ENCODE measurements at regions not wholly inside any gene's neighbourhood (a gene's known extent, or its start where the extent isn't known, plus 50 kb on each side); places are given as distances from the start of the nearest gene placed in this dataset.

- no peak for TF ChIP-seq SRF (IDR thresholded peaks at IDR 0.05; ENCODE audit: low read depth)
- no peak for TF ChIP-seq EGR1 (IDR thresholded peaks at IDR 0.05; ENCODE audit: low read depth)
- no peak for TF ChIP-seq ZFX (IDR thresholded peaks at IDR 0.05)
- no peak for TF ChIP-seq JUND (IDR thresholded peaks at IDR 0.05)
- Histone ChIP-seq H3K9me2 (ENCODE audit: insufficient read depth) (no peaks in the 10 kb centered on the region), H3K27ac (ENCODE audit: low read depth, low read length) (no peak overlapping the region), H3K9ac (ENCODE audit: low read length) (no peak overlapping the region), H4K20me1 (ENCODE audit: insufficient read depth) (no peaks in the 10 kb centered on the region), H3K27me3 (ENCODE audit: insufficient read depth, low read length) (no peaks in the 10 kb centered on the region), H3K9me3 (ENCODE audit: control insufficient read depth in 1 of 2, insufficient read depth in 1 of 2, low read depth in 1 of 2, low read length in 2 of 2) (no peaks in the 10 kb centered on the region), H3K36me3 (ENCODE audit: control insufficient read depth in 1 of 2, insufficient read depth in 2 of 2, low read length in 2 of 2) (no peaks in the 10 kb centered on the region), H3K79me2 (ENCODE audit: insufficient read depth, low read length) (no peaks in the 10 kb centered on the region), H2AFZ (ENCODE audit: low read depth, low read length, poor library complexity, severe bottlenecking) (no peak overlapping the region), H3K4me2 (ENCODE audit: low read length) (no peak overlapping the region), H3K4me3 (replicated peaks in 1 of 2; ENCODE audit: low read depth in 1 of 2, low read length in 2 of 2) (no peak overlapping the region), H3K4me1 (ENCODE audit: control insufficient read depth in 1 of 2, insufficient read depth in 2 of 2, low read length in 2 of 2) (no peaks in the 10 kb centered on the region)
- ChIA-PET POLR2A (no interaction called here), CTCF (no interaction called here), RAD21 (ENCODE audit: low non-redundant PET in 1 of 2, low total read pairs in 2 of 2, uncharacterized antibody in 2 of 2, unreplicated experiment in 2 of 2) (no interaction called here)
- ATAC-seq (no peak), DNase-seq (ENCODE audit: low read depth, low spot score) (no peak)
- no TSS peak for BruUV-seq (replicated peaks)
- intact Hi-C loops (cut with micrococcal nuclease), result no loop called here
Observed at GRCh38 chr4:12207396-12207795, 778.7 kb upstream of the HS3ST1 start.

DNA sequence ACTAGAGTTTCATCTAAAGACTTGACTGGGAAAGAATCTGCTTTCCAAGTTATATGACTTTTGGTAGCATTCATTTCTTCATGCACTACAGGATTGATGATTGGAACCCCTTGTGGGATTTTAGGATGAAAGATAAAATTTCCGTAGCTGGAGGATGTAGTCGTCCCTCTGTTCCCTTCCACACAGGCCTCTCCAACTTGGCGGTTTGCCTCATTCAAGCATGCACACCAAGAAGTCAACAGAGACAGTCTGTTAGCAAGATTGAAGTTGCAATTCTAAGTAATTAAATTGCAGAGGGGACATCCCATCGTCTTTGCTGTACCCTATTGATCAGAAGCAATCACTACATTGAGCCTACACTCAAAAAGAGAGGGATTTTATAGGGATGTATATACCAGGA lies 777.4 kb upstream of the HS3ST1 start:
- DNase-seq (ENCODE audit: low read depth, low spot score), result no peak
- no peak overlapping the region for H3K27ac ChIP-seq (ENCODE audit: low read depth, low read length)
- H4K20me1 ChIP-seq (ENCODE audit: insufficient read depth), result no peaks in the 10 kb centered on the region
- ATAC-seq, result no peak
- intact Hi-C loops (cut with micrococcal nuclease), result no loop called here
- no peaks in the 10 kb centered on the region for H3K4me1 ChIP-seq (ENCODE audit: control insufficient read depth in 1 of 2, insufficient read depth in 2 of 2, low read length in 2 of 2)
- RAD21 ChIA-PET (ENCODE audit: low non-redundant PET in 1 of 2, low total read pairs in 2 of 2, uncharacterized antibody in 2 of 2, unreplicated experiment in 2 of 2), result no interaction called here
- H3K9me2 ChIP-seq (ENCODE audit: insufficient read depth), result no peaks in the 10 kb centered on the region
- H2AFZ ChIP-seq (ENCODE audit: low read depth, low read length, poor library complexity, severe bottlenecking), result no peak overlapping the region
- POLR2A ChIA-PET, result no interaction called here
- no peak overlapping the region for H3K4me2 ChIP-seq (ENCODE audit: low read length)
- no TSS peak for BruUV-seq (replicated peaks)
- no peaks in the 10 kb centered on the region for H3K79me2 ChIP-seq (ENCODE audit: insufficient read depth, low read length)
- H3K9me3 ChIP-seq (ENCODE audit: control insufficient read depth in 1 of 2, insufficient read depth in 1 of 2, low read depth in 1 of 2, low read length in 2 of 2), result no peaks in the 10 kb centered on the region
- CTCF ChIA-PET, result no interaction called here
- no peaks in the 10 kb centered on the region for H3K36me3 ChIP-seq (ENCODE audit: control insufficient read depth in 1 of 2, insufficient read depth in 2 of 2, low read length in 2 of 2)
- H3K9ac ChIP-seq (ENCODE audit: low read length), result no peak overlapping the region
- H3K27me3 ChIP-seq (ENCODE audit: insufficient read depth, low read length), result no peaks in the 10 kb centered on the region
- no peak overlapping the region for H3K4me3 ChIP-seq (replicated peaks in 1 of 2; ENCODE audit: low read depth in 1 of 2, low read length in 2 of 2)
- TF ChIP-seq POLR2AphosphoS5 (IDR thresholded peaks at IDR 0.05; ENCODE audit: low read depth, low read length) (no peak), SP1 (IDR thresholded peaks at IDR 0.05; ENCODE audit: low read depth) (no peak), SRF (IDR thresholded peaks at IDR 0.05; ENCODE audit: low read depth) (no peak), YY1 (IDR thresholded peaks at IDR 0.05; ENCODE audit: extremely low read depth, insufficient replicate concordance, low read depth, low read length) (no peak), EZH2 (IDR thresholded peaks at IDR 0.05) (no peak), RAD21 (IDR thresholded peaks at IDR 0.05; ENCODE audit: low read depth) (no peak), EZH2phosphoT487 (IDR thresholded peaks at IDR 0.05; ENCODE audit: borderline replicate concordance) (no peak), FOSL1 (IDR thresholded peaks at IDR 0.05; ENCODE audit: low read depth) (no peak), EGR1 (IDR thresholded peaks at IDR 0.05; ENCODE audit: low read depth) (no peak), SIN3A (IDR thresholded peaks at IDR 0.05; ENCODE audit: low read depth) (no peak), CBX3 (IDR thresholded peaks at IDR 0.05; ENCODE audit: low read depth) (no peak)
- TF ChIP-seq, protein P1, sequence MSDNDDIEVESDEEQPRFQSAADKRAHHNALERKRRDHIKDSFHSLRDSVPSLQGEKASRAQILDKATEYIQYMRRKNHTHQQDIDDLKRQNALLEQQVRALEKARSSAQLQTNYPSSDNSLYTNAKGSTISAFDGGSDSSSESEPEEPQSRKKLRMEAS (IDR thresholded peaks at IDR 0.05), result no peak
